ENCODE measurements at regions not wholly inside any gene's neighbourhood (a gene's known extent, or its start where the extent isn't known, plus 50 kb on each side); places are given as distances from the start of the nearest gene placed in this dataset.

- no peak for TF ChIP-seq ATF2 (IDR thresholded peaks at IDR 0.05; ENCODE audit: low read length)
- no peak for TF ChIP-seq GABPA (IDR thresholded peaks at IDR 0.05; ENCODE audit: borderline replicate concordance, insufficient read depth, low read length)
- no peak for TF ChIP-seq JUND (IDR thresholded peaks at IDR 0.05; ENCODE audit: low read length)
- TF ChIP-seq TAF7 (optimal IDR thresholded peaks at IDR 0.05; ENCODE audit: borderline replicate concordance, low read depth, low read length), result no peak
- TF ChIP-seq CEBPB (IDR thresholded peaks at IDR 0.05; ENCODE audit: low read depth, low read length), result no peak
- no peak for TF ChIP-seq CREB1 (IDR thresholded peaks at IDR 0.05)
These were observed 456.9 kb upstream of the HTR2C start (continued) for GRCh38 chrX:114127005-114127404.
